ENCODE measurements at regions not wholly inside any gene's neighbourhood (a gene's known extent, or its start where the extent isn't known, plus 50 kb on each side); places are given as distances from the start of the nearest gene placed in this dataset.

- TF ChIP-seq PHF8 (IDR thresholded peaks at IDR 0.05; ENCODE audit: borderline replicate concordance, low read depth), result no peak
- no peak for TF ChIP-seq CTCF (IDR thresholded peaks at IDR 0.05)
- no peak for TF ChIP-seq RAD21 (conservative IDR thresholded peaks at IDR 0.05 in 1 of 2, IDR thresholded peaks at IDR 0.05 in 1 of 2)
- TF ChIP-seq POLR2A (IDR thresholded peaks at IDR 0.05; ENCODE audit: low read length), result no peak
- no peak for TF ChIP-seq NFE2L2 (conservative IDR thresholded peaks at IDR 0.05; ENCODE audit: low read length)
- TF ChIP-seq CBX2 (IDR thresholded peaks at IDR 0.05; ENCODE audit: borderline replicate concordance, low read depth), result no peak
These were observed 53.5 kb upstream of the MLN start for GRCh38 chr6:33857093-33857931.

Measured in A549 (cell line).